Choroid plexus epithelial cell (primary cell): ENCODE measurements at regions not wholly inside any gene's neighbourhood (a gene's known extent, or its start where the extent isn't known, plus 50 kb on each side); places are given as distances from the start of the nearest gene placed in this dataset.
A peak's percentile ranks its signal among the peaks of the same experiment; 100 is the strongest.
"Not testable (repeated sequence)": the region's sequence is repeated elsewhere in the genome, so short reads cannot be mapped to it uniquely, and the experiment has no call there.

Experiments
- DNase-seq: peaks from one replicate; pipeline ENCODE4 v3.0.0-alpha.2; 2010; ENCODE audit warnings: low read depth
- H3K4me3 ChIP-seq: 2 replicates; pipeline ENCODE4 v1.5.1; 2011; ENCODE audit warnings: low read depth, mild to moderate bottlenecking, control low read depth, low read length, moderate library complexity

GRCh38 chr15:22519213-22519612 lies 60.5 kb downstream of the GOLGA6L22 start:
- not testable (repeated sequence) for H3K4me3 ChIP-seq, DNase-seq

GRCh38 chr15:22526537-22526936 lies 67.8 kb downstream of the GOLGA6L22 start:
- H3K4me3 ChIP-seq, DNase-seq: not testable (repeated sequence)

- not testable (repeated sequence) for DNase-seq, H3K4me3 ChIP-seq
Measured at GRCh38 chr15:22527016-22527415, 68.3 kb downstream of the GOLGA6L22 start.

GRCh38 chr15:22529200-22529599 lies 70.5 kb downstream of the GOLGA6L22 start:
- not testable (repeated sequence) for H3K4me3 ChIP-seq, DNase-seq

GRCh38 chr15:22559701-22560100 lies 101.0 kb downstream of the GOLGA6L22 start:
- not testable (repeated sequence) for DNase-seq, H3K4me3 ChIP-seq

GRCh38 chr15:22561716-22562115 lies 103.0 kb downstream of the GOLGA6L22 start:
- DNase-seq, H3K4me3 ChIP-seq: not testable (repeated sequence)

GRCh38 chr15:22566510-22566909 lies 107.8 kb downstream of the GOLGA6L22 start:
- DNase-seq, H3K4me3 ChIP-seq: not testable (repeated sequence)

GRCh38 chr15:22569486-22569885 lies 110.8 kb downstream of the GOLGA6L22 start:
- H3K4me3 ChIP-seq, DNase-seq: not testable (repeated sequence)

GRCh38 chr15:22572152-22572735 lies 113.5 kb downstream of the GOLGA6L22 start:
- DNase-seq, result peak; percentile 41
- H3K4me3 ChIP-seq, result not testable (repeated sequence)

GRCh38 chr15:22572792-22573191 lies 114.1 kb downstream of the GOLGA6L22 start:
- DNase-seq, H3K4me3 ChIP-seq: not testable (repeated sequence)

GRCh38 chr15:22577828-22578227 lies 119.1 kb downstream of the GOLGA6L22 start:
- DNase-seq, H3K4me3 ChIP-seq: not testable (repeated sequence)

GRCh38 chr15:22579213-22579612 lies 120.5 kb downstream of the GOLGA6L22 start:
- DNase-seq, H3K4me3 ChIP-seq: not testable (repeated sequence)

GRCh38 chr15:22587391-22587790 lies 128.7 kb downstream of the GOLGA6L22 start:
- DNase-seq, H3K4me3 ChIP-seq: not testable (repeated sequence)

GRCh38 chr15:22598552-22598951 lies 139.8 kb downstream of the GOLGA6L22 start:
- DNase-seq, H3K4me3 ChIP-seq: not testable (repeated sequence)

- not testable (repeated sequence) for H3K4me3 ChIP-seq, DNase-seq
Measured at GRCh38 chr15:22599526-22600320, 141.0 kb downstream of the GOLGA6L22 start.

- H3K4me3 ChIP-seq, result not testable (repeated sequence)
- DNase-seq, result peak; percentile 5
Measured at GRCh38 chr15:22616976-22617375, 158.3 kb downstream of the GOLGA6L22 start.

GRCh38 chr15:22631789-22632188 lies 154.7 kb upstream of the NIPA1 start:
- DNase-seq, H3K4me3 ChIP-seq: not testable (repeated sequence)

- not testable (repeated sequence) for DNase-seq
Measured at GRCh38 chr15:22639983-22640382, 146.5 kb upstream of the NIPA1 start.

GRCh38 chr15:22649458-22649857 lies 137.0 kb upstream of the NIPA1 start:
- H3K4me3 ChIP-seq, result not testable (repeated sequence)
- DNase-seq, result peak; percentile 35

More at GRCh38 chr15:22639983-22640382, 146.5 kb upstream of the NIPA1 start:
- not testable (repeated sequence) for H3K4me3 ChIP-seq

- H3K4me3 ChIP-seq, DNase-seq: not testable (repeated sequence)
Measured at GRCh38 chr15:22651179-22651578, 135.3 kb upstream of the NIPA1 start.
